Hepatocyte (in vitro differentiated cells): ENCODE measurements at regions not wholly inside any gene's neighbourhood (a gene's known extent, or its start where the extent isn't known, plus 50 kb on each side); places are given as distances from the start of the nearest gene placed in this dataset.

Experiments used
- CTCF ChIP-seq: fragments of 200-600 bp; sonication (generic); IDR thresholded peaks from 2 replicates; pipeline ENCODE4 v1.5.1; 2016; ENCODE audit warnings: antibody characterized with exemption, mild to moderate bottlenecking; ENCODE audit not compliant: poor library complexity
- EZH2 ChIP-seq: fragments of 200-600 bp; sonication (generic); IDR thresholded peaks from 2 replicates; pipeline ENCODE4 v1.6.1; 2016; ENCODE audit warnings: antibody characterized with exemption, mild to moderate bottlenecking, borderline replicate concordance

DNA sequence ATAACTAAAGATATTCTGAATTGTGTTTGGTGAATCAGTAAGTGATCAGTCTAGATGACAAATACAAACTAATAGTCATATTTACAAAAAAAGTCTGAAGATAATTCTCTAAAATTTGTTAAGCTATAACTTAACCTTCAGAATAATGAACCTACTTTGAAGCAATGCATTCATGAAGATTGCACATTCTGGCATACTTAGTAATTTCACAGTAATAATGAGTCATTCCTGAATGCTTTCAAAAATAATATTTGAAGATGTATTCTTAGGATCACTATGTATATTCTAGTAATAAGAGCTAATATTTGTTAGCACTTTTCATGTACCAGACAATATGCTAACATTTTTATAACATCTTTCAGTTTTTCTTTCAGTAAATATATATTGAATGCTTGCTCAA is 756.7 kb upstream of the SLIT2 start:
- no peak for TF ChIP-seq CTCF
- TF ChIP-seq EZH2, result no peak
